ENCODE measurements at regions not wholly inside any gene's neighbourhood (a gene's known extent, or its start where the extent isn't known, plus 50 kb on each side); places are given as distances from the start of the nearest gene placed in this dataset.
A peak's percentile ranks its signal among the peaks of the same experiment; 100 is the strongest.

DNA sequence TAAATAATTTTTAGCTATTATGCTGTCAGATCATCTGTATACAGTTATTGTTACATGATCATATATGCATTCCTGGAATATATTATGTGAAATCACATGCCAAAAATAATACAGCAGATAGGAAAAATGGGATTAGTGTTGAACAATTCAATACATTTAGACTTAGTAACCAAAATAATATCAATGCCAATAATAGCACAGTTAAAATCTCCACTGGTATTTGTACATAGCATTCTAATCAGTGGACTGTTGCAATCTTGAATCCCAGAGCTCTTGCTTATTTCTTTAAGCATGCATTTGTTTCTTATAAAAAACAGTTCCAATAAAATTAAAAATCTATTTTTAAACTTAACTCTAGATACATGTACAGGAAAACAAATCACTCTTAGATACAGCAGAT lies 2772.2 kb downstream of the PCDH9 start:
- H3K4me1 Mint-ChIP-seq (ENCODE audit: low read depth), result peaks cover 9% of the 10 kb centered on the region
- peak; percentile 16 for DNase-seq
- TF ChIP-seq, protein P1, sequence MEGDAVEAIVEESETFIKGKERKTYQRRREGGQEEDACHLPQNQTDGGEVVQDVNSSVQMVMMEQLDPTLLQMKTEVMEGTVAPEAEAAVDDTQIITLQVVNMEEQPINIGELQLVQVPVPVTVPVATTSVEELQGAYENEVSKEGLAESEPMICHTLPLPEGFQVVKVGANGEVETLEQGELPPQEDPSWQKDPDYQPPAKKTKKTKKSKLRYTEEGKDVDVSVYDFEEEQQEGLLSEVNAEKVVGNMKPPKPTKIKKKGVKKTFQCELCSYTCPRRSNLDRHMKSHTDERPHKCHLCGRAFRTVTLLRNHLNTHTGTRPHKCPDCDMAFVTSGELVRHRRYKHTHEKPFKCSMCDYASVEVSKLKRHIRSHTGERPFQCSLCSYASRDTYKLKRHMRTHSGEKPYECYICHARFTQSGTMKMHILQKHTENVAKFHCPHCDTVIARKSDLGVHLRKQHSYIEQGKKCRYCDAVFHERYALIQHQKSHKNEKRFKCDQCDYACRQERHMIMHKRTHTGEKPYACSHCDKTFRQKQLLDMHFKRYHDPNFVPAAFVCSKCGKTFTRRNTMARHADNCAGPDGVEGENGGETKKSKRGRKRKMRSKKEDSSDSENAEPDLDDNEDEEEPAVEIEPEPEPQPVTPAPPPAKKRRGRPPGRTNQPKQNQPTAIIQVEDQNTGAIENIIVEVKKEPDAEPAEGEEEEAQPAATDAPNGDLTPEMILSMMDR (IDR thresholded peaks at IDR 0.05), result no peak
- H3K4me3 Mint-ChIP-seq, result no peak overlapping the region
- no peaks in the 10 kb centered on the region for H3K36me3 Mint-ChIP-seq (ENCODE audit: low read depth)
- H3K27me3 Mint-ChIP-seq (ENCODE audit: insufficient read depth), result no peaks in the 10 kb centered on the region
- no peak overlapping the region for H3K27ac Mint-ChIP-seq
- H3K9me3 Mint-ChIP-seq, result no peaks in the 10 kb centered on the region; the same call in 1 of the 2 replicates

GRCh38 chr13:64455124-64455523 lies 2775.0 kb downstream of the PCDH9 start:
- no peak overlapping the region for H3K4me3 Mint-ChIP-seq
- peaks cover 9% of the 10 kb centered on the region for H3K4me1 Mint-ChIP-seq (ENCODE audit: low read depth)
- H3K27me3 Mint-ChIP-seq (ENCODE audit: insufficient read depth), result no peaks in the 10 kb centered on the region
- no peaks in the 10 kb centered on the region for H3K36me3 Mint-ChIP-seq (ENCODE audit: low read depth)
- no peaks in the 10 kb centered on the region; the same call in 1 of the 2 replicates for H3K9me3 Mint-ChIP-seq
- DNase-seq, result no peak
- TF ChIP-seq, protein P1 (IDR thresholded peaks at IDR 0.05), result no peak
- H3K27ac Mint-ChIP-seq, result no peak overlapping the region

GRCh38 chr13:64453831-64454230 lies 2776.3 kb downstream of the PCDH9 start:
- TF ChIP-seq, protein P1 (IDR thresholded peaks at IDR 0.05), result no peak
- H3K9me3 Mint-ChIP-seq, result no peaks in the 10 kb centered on the region
- no peak overlapping the region for H3K4me3 Mint-ChIP-seq
- peaks cover 9% of the 10 kb centered on the region for H3K4me1 Mint-ChIP-seq (ENCODE audit: low read depth)
- no peak overlapping the region for H3K27ac Mint-ChIP-seq
- no peaks in the 10 kb centered on the region for H3K36me3 Mint-ChIP-seq (ENCODE audit: low read depth)
- no peak for DNase-seq
- no peaks in the 10 kb centered on the region for H3K27me3 Mint-ChIP-seq (ENCODE audit: insufficient read depth)

DNA sequence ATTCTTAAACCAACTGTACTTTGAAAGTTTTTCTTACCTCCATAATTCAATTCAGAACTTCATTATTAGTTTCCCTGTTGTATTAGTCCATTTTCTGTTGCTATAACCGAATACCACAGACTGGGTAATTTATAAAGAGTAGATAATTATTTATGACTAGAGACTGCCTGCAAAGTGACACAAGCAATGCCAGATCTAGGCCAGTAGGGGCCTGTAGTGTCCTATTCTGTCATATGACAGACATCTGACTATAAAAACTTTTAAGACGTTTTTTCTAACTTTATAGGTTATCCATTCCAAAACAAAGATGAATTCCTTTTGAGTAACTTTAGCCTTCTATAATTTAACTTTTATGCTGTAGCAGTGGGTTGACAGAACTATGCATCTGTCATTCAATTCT lies 2783.8 kb downstream of the PCDH9 start:
- no peaks in the 10 kb centered on the region for H3K36me3 Mint-ChIP-seq (ENCODE audit: low read depth)

DNA sequence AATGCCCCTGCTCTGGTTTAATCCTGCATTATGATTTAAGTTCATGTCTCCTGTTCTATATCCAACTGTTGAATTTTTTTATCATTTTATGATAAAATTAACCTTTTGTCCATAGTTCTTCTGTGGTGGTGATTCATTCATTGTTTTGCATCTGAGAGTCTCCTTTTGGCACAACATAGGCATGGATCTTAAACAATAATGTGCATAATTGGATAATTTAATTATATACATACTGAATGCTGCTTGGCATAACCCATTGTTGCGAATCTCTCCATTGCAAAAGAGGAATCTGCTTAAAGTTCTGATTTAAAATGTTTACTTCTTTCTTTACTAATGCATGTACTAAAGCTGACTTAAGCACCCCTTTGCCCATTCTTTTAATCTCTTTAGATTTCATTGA lies 2788.4 kb downstream of the PCDH9 start:
- TF ChIP-seq, protein P1 (IDR thresholded peaks at IDR 0.05), result no peak
- Mint-ChIP-seq H3K36me3 (ENCODE audit: low read depth) (no peaks in the 10 kb centered on the region), H3K27ac (no peak overlapping the region), H3K27me3 (ENCODE audit: insufficient read depth) (no peaks in the 10 kb centered on the region), H3K4me3 (no peak overlapping the region), H3K4me1 (ENCODE audit: low read depth) (no peaks in the 10 kb centered on the region), H3K9me3 (no peaks in the 10 kb centered on the region)
- DNase-seq, result no peak

More for the DNA sequence above, 2783.8 kb downstream of the PCDH9 start:
- TF ChIP-seq, protein P1 (IDR thresholded peaks at IDR 0.05), result peak; percentile 74
- Mint-ChIP-seq H3K27ac (no peak overlapping the region), H3K4me1 (ENCODE audit: low read depth) (no peaks in the 10 kb centered on the region), H3K9me3 (no peaks in the 10 kb centered on the region), H3K4me3 (no peak overlapping the region), H3K27me3 (ENCODE audit: insufficient read depth) (no peaks in the 10 kb centered on the region)
- peak; percentile 16 for DNase-seq

DNA sequence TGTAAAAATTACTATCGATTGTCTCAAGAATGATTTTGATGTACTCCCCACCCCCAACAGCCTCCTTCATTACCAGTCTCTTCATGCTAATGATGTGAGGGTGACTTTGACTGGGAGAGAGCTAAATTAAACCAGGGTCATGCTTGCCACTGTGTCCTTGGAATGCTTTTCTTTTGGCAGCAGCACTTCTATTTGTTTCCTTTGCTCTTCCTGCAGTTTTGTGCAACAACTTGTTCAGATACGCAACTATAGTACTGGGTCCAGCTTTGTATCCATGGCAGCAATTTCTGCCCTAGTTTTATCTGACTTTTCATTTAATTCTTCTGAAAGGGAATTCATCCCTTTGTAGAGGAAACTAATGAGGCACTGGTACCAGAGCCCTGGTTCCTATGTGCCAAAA lies 2792.1 kb downstream of the PCDH9 start:
- DNase-seq, result no peak
- H3K4me1 Mint-ChIP-seq (ENCODE audit: low read depth), result no peaks in the 10 kb centered on the region
- H3K4me3 Mint-ChIP-seq, result no peak overlapping the region
- no peaks in the 10 kb centered on the region for H3K27me3 Mint-ChIP-seq (ENCODE audit: insufficient read depth)
- TF ChIP-seq, protein P1 (IDR thresholded peaks at IDR 0.05), result no peak
- no peaks in the 10 kb centered on the region for H3K9me3 Mint-ChIP-seq
- no peaks in the 10 kb centered on the region for H3K36me3 Mint-ChIP-seq (ENCODE audit: low read depth)
- no peak overlapping the region for H3K27ac Mint-ChIP-seq
